Mesenchymal stem cell (in vitro differentiated cells and primary cell): ENCODE measurements at regions not wholly inside any gene's neighbourhood (a gene's known extent, or its start where the extent isn't known, plus 50 kb on each side); places are given as distances from the start of the nearest gene placed in this dataset.
"Not testable (repeated sequence)": the region's sequence is repeated elsewhere in the genome, so short reads cannot be mapped to it uniquely, and the experiment has no call there.

Experiments used
- DNase-seq: peaks from one replicate; pipeline ENCODE4 v3.0.0-alpha.2; 2013
- H2AFZ ChIP-seq: one replicate; pipeline ENCODE4 v1.6.1; 2013; ENCODE audit warnings: low read depth, mild to moderate bottlenecking, control low read depth, inconsistent platforms, low read length, moderate library complexity
- H2AK5ac ChIP-seq: 2 replicates; pipeline ENCODE4 v1.6.1; 2013; ENCODE audit warnings: low read length, moderate library complexity, mild to moderate bottlenecking, inconsistent platforms; ENCODE audit not compliant: severe bottlenecking
- H2BK120ac ChIP-seq: one replicate; pipeline ENCODE4 v1.6.1; 2013; ENCODE audit warnings: low read depth, mild to moderate bottlenecking, inconsistent platforms, low read length, moderate library complexity
- H2BK12ac ChIP-seq, 2 experiments: one replicate each; pipeline ENCODE4 v1.6.1; 2013; ENCODE audit warnings: inconsistent platforms in 2 of 2, low read length in 2 of 2, mild to moderate bottlenecking in 2 of 2, moderate library complexity in 2 of 2, control low read depth in 1 of 2
- H2BK15ac ChIP-seq: one replicate; pipeline ENCODE4 v1.6.1; 2013; ENCODE audit warnings: mild to moderate bottlenecking, low read depth, inconsistent platforms; ENCODE audit not compliant: poor library complexity, severe bottlenecking
- H2BK5ac ChIP-seq: 2 replicates; pipeline ENCODE4 v1.6.1; 2013; ENCODE audit warnings: low read depth, mild to moderate bottlenecking, low read length, control low read depth, inconsistent platforms; ENCODE audit not compliant: poor library complexity, severe bottlenecking
- H3K14ac ChIP-seq, 2 experiments: one replicate each; pipeline ENCODE4 v1.6.1; 2013; ENCODE audit warnings: inconsistent platforms in 2 of 2, low read length in 2 of 2, control low read depth in 1 of 2, mild to moderate bottlenecking in 1 of 2, moderate library complexity in 1 of 2
- H3K18ac ChIP-seq, 2 experiments: one replicate each; pipeline ENCODE4 v1.6.1; 2013; ENCODE audit warnings: inconsistent platforms in 2 of 2, low read length in 2 of 2, control low read depth in 1 of 2, low read depth in 1 of 2, mild to moderate bottlenecking in 1 of 2
- H3K23ac ChIP-seq, 2 experiments: one replicate each; pipeline ENCODE4 v1.6.1; 2013; ENCODE audit warnings: inconsistent platforms in 2 of 2, low read length in 2 of 2, mild to moderate bottlenecking in 2 of 2, moderate library complexity in 2 of 2, control low read depth in 1 of 2
- H3K27ac ChIP-seq: 2 replicates; pipeline ENCODE4 v1.5.1; 2013; ENCODE audit warnings: mild to moderate bottlenecking, moderate library complexity, low read length, control low read depth, inconsistent platforms; ENCODE audit not compliant: poor library complexity, severe bottlenecking
- H3K27me3 ChIP-seq, 2 experiments: 2 replicates each; pipeline versions ENCODE4 v1.6.1 to v1.7.0; 2013; ENCODE audit warnings: low read length in 2 of 2, mild to moderate bottlenecking in 2 of 2, moderate library complexity in 2 of 2, control low read depth in 1 of 2, inconsistent platforms in 1 of 2; ENCODE audit not compliant: control insufficient read depth in 1 of 2, insufficient read depth in 1 of 2
- H3K36me3 ChIP-seq, 2 experiments: 2 replicates each; pipeline versions ENCODE4 v1.6.1 to v1.7.0; 2013; ENCODE audit warnings: low read length in 2 of 2, control low read depth in 1 of 2, inconsistent platforms in 1 of 2, low read depth in 1 of 2, mild to moderate bottlenecking in 1 of 2; ENCODE audit not compliant: insufficient read depth in 2 of 2, control insufficient read depth in 1 of 2
- H3K4ac ChIP-seq, 2 experiments: one replicate each; pipeline ENCODE4 v1.6.1; 2013; ENCODE audit warnings: inconsistent platforms in 2 of 2, low read length in 2 of 2, mild to moderate bottlenecking in 2 of 2, moderate library complexity in 2 of 2, control low read depth in 1 of 2, low read depth in 1 of 2
- H3K4me1 ChIP-seq: 2 replicates; pipeline ENCODE4 v1.6.1; 2013; ENCODE audit warnings: low read depth, low read length, control low read depth; ENCODE audit not compliant: control insufficient read depth, insufficient read depth
- H3K4me2 ChIP-seq: 2 replicates; pipeline ENCODE4 v1.6.1; 2013; ENCODE audit warnings: low read length, mild to moderate bottlenecking, inconsistent platforms; ENCODE audit not compliant: poor library complexity, severe bottlenecking
- H3K4me3 ChIP-seq, 2 experiments: 2 replicates each; pipeline versions ENCODE4 v1.5.1 to v1.7.0; 2013; ENCODE audit warnings: low read length in 2 of 2, mild to moderate bottlenecking in 2 of 2, control low read depth in 1 of 2, low read depth in 1 of 2; ENCODE audit not compliant: insufficient read depth in 1 of 2
- H3K79me1 ChIP-seq: replicated peaks from 2 replicates; pipeline ENCODE4 v1.6.1; 2013; ENCODE audit warnings: mild to moderate bottlenecking, control low read depth, low read length, inconsistent platforms; ENCODE audit not compliant: poor library complexity, severe bottlenecking
- H3K9ac ChIP-seq: 2 replicates; pipeline ENCODE4 v1.7.0; 2013; ENCODE audit warnings: mild to moderate bottlenecking, low read length, moderate library complexity
- H3K9me3 ChIP-seq: 2 replicates; pipeline ENCODE4 v1.7.0; 2013; ENCODE audit warnings: mild to moderate bottlenecking, low read length; ENCODE audit not compliant: control insufficient read depth
- H4K8ac ChIP-seq: one replicate; pipeline ENCODE4 v1.6.1; 2013; ENCODE audit warnings: inconsistent platforms, mild to moderate bottlenecking, low read length, moderate library complexity
- H4K91ac ChIP-seq: one replicate; pipeline ENCODE4 v1.6.1; 2013; ENCODE audit warnings: mild to moderate bottlenecking, low read length, inconsistent platforms
- WGBS: methylation state at CpG from one replicate; pipeline ENCODE4 v1.1.7; 2013; ENCODE audit warnings: mixed read lengths; 5-methylcytosine and 5-hydroxymethylcytosine counted together

- H3K23ac ChIP-seq, H3K4me1 ChIP-seq, H3K27me3 ChIP-seq, H3K79me1 ChIP-seq, H3K9me3 ChIP-seq, H3K4me3 ChIP-seq, H2AFZ ChIP-seq, H3K9ac ChIP-seq, H4K91ac ChIP-seq, H3K4ac ChIP-seq, H3K18ac ChIP-seq, H2BK120ac ChIP-seq, H2AK5ac ChIP-seq, H3K27ac ChIP-seq, H2BK12ac ChIP-seq, DNase-seq, H3K4me2 ChIP-seq, H2BK5ac ChIP-seq, H2BK15ac ChIP-seq, H4K8ac ChIP-seq, H3K14ac ChIP-seq, H3K36me3 ChIP-seq: not testable (repeated sequence)
- 83% methylated on average over 2 of the region's 2 CpGs for WGBS
Measured at GRCh38 chr2:51263101-51263500, 231.2 kb upstream of the NRXN1 start.

GRCh38 chr2:51258301-51258700, 226.4 kb upstream of the NRXN1 start:
- Histone ChIP-seq H3K27me3 (no peaks in the 10 kb centered on the region), H4K8ac (no peak overlapping the region), H2BK5ac (no peak overlapping the region), H2AK5ac (no peak overlapping the region), H3K9ac (no peak overlapping the region), H2BK15ac (no peak overlapping the region), H3K4me2 (no peak overlapping the region), H3K79me1 (no peaks in the 10 kb centered on the region), H2BK120ac (no peak overlapping the region), H3K9me3 (peaks cover 22% of the 10 kb centered on the region), H2BK12ac (no peak overlapping the region), H3K18ac (no peak overlapping the region), H3K36me3 (no peaks in the 10 kb centered on the region), H3K23ac (no peak overlapping the region), H3K4me1 (no peaks in the 10 kb centered on the region), H2AFZ (no peak overlapping the region), H4K91ac (no peak overlapping the region), H3K14ac (no peak overlapping the region), H3K4me3 (no peak overlapping the region), H3K4ac (no peak overlapping the region), H3K27ac (no peak overlapping the region)
- WGBS = 98% methylated on average over 4 of the region's 5 CpGs
- DNase-seq = no peak

DNA sequence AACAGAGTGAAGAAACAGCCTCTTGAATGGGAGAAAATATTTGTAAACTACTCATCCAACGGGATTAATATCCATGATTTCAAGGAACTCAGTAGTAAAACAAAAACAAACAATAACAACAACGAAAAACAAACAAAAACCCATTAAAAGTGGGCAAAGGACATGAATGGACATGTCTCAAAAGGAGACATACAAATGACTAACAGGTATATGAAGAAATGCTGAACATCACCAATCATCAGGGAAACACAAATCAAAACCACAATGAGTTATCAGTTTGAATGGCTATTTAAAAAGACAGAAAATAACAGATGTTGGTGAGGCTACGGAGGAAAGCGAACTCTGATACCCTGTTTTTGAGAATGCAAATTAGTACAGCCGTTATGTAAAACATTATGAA, 224.8 kb upstream of the NRXN1 start:
- Histone ChIP-seq H2BK12ac (no peak overlapping the region), H3K4ac (no peak overlapping the region), H3K4me1 (no peaks in the 10 kb centered on the region), H2BK120ac (no peak overlapping the region), H3K4me3 (no peak overlapping the region), H2AFZ (no peak overlapping the region), H3K18ac (no peak overlapping the region), H3K36me3 (no peaks in the 10 kb centered on the region), H3K4me2 (no peak overlapping the region), H3K27me3 (no peaks in the 10 kb centered on the region), H3K79me1 (no peaks in the 10 kb centered on the region), H3K14ac (no peak overlapping the region), H3K9ac (no peak overlapping the region), H2BK15ac (no peak overlapping the region), H2BK5ac (no peak overlapping the region), H2AK5ac (no peak overlapping the region), H3K27ac (no peak overlapping the region), H3K9me3 (peaks cover 28% of the 10 kb centered on the region), H3K23ac (no peak overlapping the region), H4K8ac (no peak overlapping the region), H4K91ac (no peak overlapping the region)
- 79% methylated on average over 2 of the region's 5 CpGs for WGBS
- DNase-seq = no peak

- H3K18ac ChIP-seq = no peak overlapping the region
- no peak overlapping the region for H3K9ac ChIP-seq
- no peak overlapping the region for H2BK5ac ChIP-seq
- peaks cover 29% of the 10 kb centered on the region for H3K9me3 ChIP-seq
- H2BK12ac ChIP-seq = no peak overlapping the region
- no peak overlapping the region for H2AFZ ChIP-seq
- no peak overlapping the region for H2BK120ac ChIP-seq
- no peaks in the 10 kb centered on the region for H3K27me3 ChIP-seq
- DNase-seq = no peak
- no peak overlapping the region for H3K4me2 ChIP-seq
- WGBS = 96% methylated on average over 2 of the region's 2 CpGs
- no peak overlapping the region for H3K27ac ChIP-seq
- no peak overlapping the region for H3K4me3 ChIP-seq
- H3K23ac ChIP-seq = no peak overlapping the region
- H2AK5ac ChIP-seq = no peak overlapping the region
- no peak overlapping the region for H4K91ac ChIP-seq
- no peaks in the 10 kb centered on the region for H3K36me3 ChIP-seq
- H3K79me1 ChIP-seq = no peaks in the 10 kb centered on the region
- no peaks in the 10 kb centered on the region for H3K4me1 ChIP-seq
- H3K14ac ChIP-seq = no peak overlapping the region
- no peak overlapping the region for H3K4ac ChIP-seq
- H4K8ac ChIP-seq = no peak overlapping the region
- no peak overlapping the region for H2BK15ac ChIP-seq
Measured at GRCh38 chr2:51251356-51251755, 219.4 kb upstream of the NRXN1 start.
